H1 (cell line): ENCODE measurements at regions not wholly inside any gene's neighbourhood (a gene's known extent, or its start where the extent isn't known, plus 50 kb on each side); places are given as distances from the start of the nearest gene placed in this dataset.

Source experiments
- TF ChIP-seq, protein P1 (sequence below): IDR thresholded peaks from 2 replicates; pipeline ENCODE4 v1.6.1; 2012; ENCODE audit warnings: inconsistent platforms

DNA sequence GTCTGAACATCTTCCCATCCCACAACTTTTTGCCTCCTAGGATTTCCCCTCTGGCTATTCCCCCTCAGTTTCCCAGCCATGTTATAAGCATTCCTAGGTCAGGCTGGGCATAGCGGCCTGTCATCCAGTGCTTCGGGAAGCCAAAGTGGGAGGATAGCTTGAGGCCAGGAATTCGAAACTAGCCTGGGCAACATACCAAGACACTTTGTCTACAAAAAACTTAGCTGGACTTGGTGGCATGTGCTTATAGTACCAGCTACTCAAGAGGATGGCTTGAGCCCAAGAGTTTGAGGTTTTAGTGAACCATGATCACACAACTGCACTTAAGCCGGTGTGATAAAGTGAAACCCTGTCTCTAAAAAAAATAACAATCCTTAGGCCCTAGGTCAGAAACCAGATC is 447.4 kb downstream of the KIF16B start (continued):
- TF ChIP-seq, protein P1, sequence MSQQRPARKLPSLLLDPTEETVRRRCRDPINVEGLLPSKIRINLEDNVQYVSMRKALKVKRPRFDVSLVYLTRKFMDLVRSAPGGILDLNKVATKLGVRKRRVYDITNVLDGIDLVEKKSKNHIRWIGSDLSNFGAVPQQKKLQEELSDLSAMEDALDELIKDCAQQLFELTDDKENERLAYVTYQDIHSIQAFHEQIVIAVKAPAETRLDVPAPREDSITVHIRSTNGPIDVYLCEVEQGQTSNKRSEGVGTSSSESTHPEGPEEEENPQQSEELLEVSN: no peak
